Neural cell (in vitro differentiated cells): ENCODE measurements at regions not wholly inside any gene's neighbourhood (a gene's known extent, or its start where the extent isn't known, plus 50 kb on each side); places are given as distances from the start of the nearest gene placed in this dataset.

Experiments
- MXI1 ChIP-seq: fragments of 450-650 bp; conservative IDR thresholded peaks from 2 replicates; pipeline ENCODE4 v1.6.1; 2014; ENCODE audit warnings: antibody characterized with exemption, mild to moderate bottlenecking; ENCODE audit not compliant: poor library complexity, severe bottlenecking
- POLR2AphosphoS5 ChIP-seq: IDR thresholded peaks from 2 replicates; pipeline ENCODE4 v1.6.1; 2012
- TF ChIP-seq, protein P1 (sequence below): fragments of 450-650 bp; IDR thresholded peaks from 2 replicates; pipeline ENCODE4 v1.5.1; 2014; ENCODE audit warnings: antibody characterized with exemption, mild to moderate bottlenecking, moderate library complexity; ENCODE audit not compliant: poor library complexity, severe bottlenecking

DNA sequence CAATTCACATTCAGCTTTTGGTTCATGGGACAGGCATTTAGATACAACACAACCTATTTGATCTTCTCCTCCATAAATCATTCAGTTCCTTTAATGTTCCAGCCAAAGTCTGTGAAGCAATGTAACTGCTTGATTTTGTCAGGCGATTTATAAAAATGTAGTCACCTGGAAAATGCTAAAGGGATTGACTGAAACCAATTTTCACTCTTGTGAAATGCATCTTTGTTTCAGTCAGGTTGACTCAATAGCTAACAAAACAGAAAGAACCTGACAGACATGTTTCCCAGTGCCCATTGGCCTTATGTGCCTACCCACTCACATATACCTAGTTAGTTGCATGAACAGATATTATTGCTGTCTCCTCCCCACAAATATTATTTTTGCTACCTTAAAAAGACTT is 335.7 kb downstream of the CHRM3 start:
- TF ChIP-seq, protein P1, sequence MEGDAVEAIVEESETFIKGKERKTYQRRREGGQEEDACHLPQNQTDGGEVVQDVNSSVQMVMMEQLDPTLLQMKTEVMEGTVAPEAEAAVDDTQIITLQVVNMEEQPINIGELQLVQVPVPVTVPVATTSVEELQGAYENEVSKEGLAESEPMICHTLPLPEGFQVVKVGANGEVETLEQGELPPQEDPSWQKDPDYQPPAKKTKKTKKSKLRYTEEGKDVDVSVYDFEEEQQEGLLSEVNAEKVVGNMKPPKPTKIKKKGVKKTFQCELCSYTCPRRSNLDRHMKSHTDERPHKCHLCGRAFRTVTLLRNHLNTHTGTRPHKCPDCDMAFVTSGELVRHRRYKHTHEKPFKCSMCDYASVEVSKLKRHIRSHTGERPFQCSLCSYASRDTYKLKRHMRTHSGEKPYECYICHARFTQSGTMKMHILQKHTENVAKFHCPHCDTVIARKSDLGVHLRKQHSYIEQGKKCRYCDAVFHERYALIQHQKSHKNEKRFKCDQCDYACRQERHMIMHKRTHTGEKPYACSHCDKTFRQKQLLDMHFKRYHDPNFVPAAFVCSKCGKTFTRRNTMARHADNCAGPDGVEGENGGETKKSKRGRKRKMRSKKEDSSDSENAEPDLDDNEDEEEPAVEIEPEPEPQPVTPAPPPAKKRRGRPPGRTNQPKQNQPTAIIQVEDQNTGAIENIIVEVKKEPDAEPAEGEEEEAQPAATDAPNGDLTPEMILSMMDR = no peak
- TF ChIP-seq MXI1 = no peak
- no peak for TF ChIP-seq POLR2AphosphoS5
